Uterus (tissue), 3 donors: ENCODE measurements at regions not wholly inside any gene's neighbourhood (a gene's known extent, or its start where the extent isn't known, plus 50 kb on each side); places are given as distances from the start of the nearest gene placed in this dataset.

Experiments used
- DNase-seq, 2 donors: peaks; one replicate each; pipeline ENCODE4 v3.0.0-alpha.2; 2019 to 2020
- H3K27ac ChIP-seq, 2 donors: fragments of 200-600 bp; sonication (generic); 1 replicate in 1 of 2; 2 replicates in 1 of 2; pipeline ENCODE4 v1.5.1; 2016 to 2018
- H3K27me3 ChIP-seq, 2 donors: fragments of 200-600 bp; sonication (generic); one replicate each; pipeline ENCODE4 v1.5.1; 2018 to 2019; ENCODE audit warnings: control low read depth in 1 of 2
- H3K36me3 ChIP-seq, 2 donors: fragments of 200-600 bp; sonication (generic); one replicate each; pipeline ENCODE4 v1.5.1; 2019; ENCODE audit warnings: control low read depth in 1 of 2
- H3K4me1 ChIP-seq, 2 donors: fragments of 200-600 bp; sonication (generic); one replicate each; pipeline ENCODE4 v1.5.1; 2018 to 2019; ENCODE audit warnings: control low read depth in 1 of 2
- H3K4me3 ChIP-seq, 2 donors: fragments of 200-600 bp; sonication (generic); 1 replicate in 1 of 2; 2 replicates in 1 of 2; pipeline ENCODE4 v1.5.1; 2018 to 2019; ENCODE audit warnings: mild to moderate bottlenecking in 1 of 2
- H3K9me3 ChIP-seq, 2 donors: fragments of 200-600 bp; sonication (generic); one replicate each; pipeline ENCODE4 v1.5.1; 2019; ENCODE audit warnings: control low read depth in 1 of 2
- CTCF ChIP-seq, 4 experiments: fragments of 200-600 bp in 2 of 4; fragments of 450-650 bp in 2 of 4; sonication (generic) in 2 of 4; IDR thresholded peaks; one replicate each; pipeline ENCODE4 v1.5.1; 2016 to 2019; ENCODE audit warnings: antibody characterized with exemption in 4 of 4, mild to moderate bottlenecking in 2 of 4, moderate library complexity in 1 of 4
- POLR2A ChIP-seq, 2 donors: fragments of 450-650 bp; IDR thresholded peaks; one replicate each; pipeline ENCODE4 v1.6.1; 2016; ENCODE audit warnings: antibody characterized with exemption in 2 of 2, mild to moderate bottlenecking in 1 of 2, moderate library complexity in 1 of 2
- intact Hi-C: fragments of 100-400 bp; cut with DNase I; formaldehyde crosslinking; loops from one replicate; pipeline ENCODE4 v1.15.1; 2023; ENCODE audit warnings: low total_unique reads
- donor health status: DM: yes; HTN: yes; CAD: no.

GRCh38 chr17:53253956-53254597 is 568.6 kb upstream of the KIF2B start:
- Histone ChIP-seq H3K36me3 (no peaks in the 10 kb centered on the region), H3K4me3 (no peak overlapping the region), H3K27ac (no peak overlapping the region), H3K27me3 (no peaks in the 10 kb centered on the region), H3K4me1 (no peaks in the 10 kb centered on the region), H3K9me3 (no peaks in the 10 kb centered on the region)
- intact Hi-C loops = no loop called here
- DNase-seq = no peak
- no peak for TF ChIP-seq CTCF (IDR thresholded peaks at IDR 0.05)
- no peak for TF ChIP-seq POLR2A (IDR thresholded peaks at IDR 0.05)

GRCh38 chr17:53249036-53249435 is 573.7 kb upstream of the KIF2B start:
- H3K4me3 ChIP-seq = no peak overlapping the region
- DNase-seq = no peak
- H3K9me3 ChIP-seq = no peaks in the 10 kb centered on the region
- no peaks in the 10 kb centered on the region for H3K36me3 ChIP-seq
- intact Hi-C loops = no loop called here
- TF ChIP-seq POLR2A (IDR thresholded peaks at IDR 0.05) (no peak), CTCF (IDR thresholded peaks at IDR 0.05) (no peak)
- H3K4me1 ChIP-seq = no peaks in the 10 kb centered on the region
- no peaks in the 10 kb centered on the region for H3K27me3 ChIP-seq
- H3K27ac ChIP-seq = no peak overlapping the region

GRCh38 chr17:53234138-53234537 is 588.6 kb upstream of the KIF2B start:
- intact Hi-C loops = no loop called here
- Histone ChIP-seq H3K36me3 (no peaks in the 10 kb centered on the region), H3K4me3 (no peak overlapping the region), H3K4me1 (no peaks in the 10 kb centered on the region), H3K27ac (no peak overlapping the region), H3K9me3 (no peaks in the 10 kb centered on the region), H3K27me3 (no peaks in the 10 kb centered on the region)
- no peak for TF ChIP-seq POLR2A (IDR thresholded peaks at IDR 0.05)
- TF ChIP-seq CTCF (IDR thresholded peaks at IDR 0.05) = no peak
- no peak for DNase-seq

- no peaks in the 10 kb centered on the region for H3K36me3 ChIP-seq
- DNase-seq = no peak
- TF ChIP-seq POLR2A (IDR thresholded peaks at IDR 0.05) (no peak), CTCF (IDR thresholded peaks at IDR 0.05) (no peak)
- intact Hi-C loops = no loop called here
- H3K4me3 ChIP-seq = no peak overlapping the region
- H3K27ac ChIP-seq = no peak overlapping the region
- no peaks in the 10 kb centered on the region for H3K27me3 ChIP-seq
- H3K4me1 ChIP-seq = no peaks in the 10 kb centered on the region
- H3K9me3 ChIP-seq = no peaks in the 10 kb centered on the region
Observed at GRCh38 chr17:53227514-53227913, 595.2 kb upstream of the KIF2B start.

- H3K4me1 ChIP-seq = no peaks in the 10 kb centered on the region
- H3K36me3 ChIP-seq = no peaks in the 10 kb centered on the region
- no peaks in the 10 kb centered on the region for H3K9me3 ChIP-seq
- no peak for TF ChIP-seq POLR2A (IDR thresholded peaks at IDR 0.05)
- TF ChIP-seq CTCF (IDR thresholded peaks at IDR 0.05) = no peak
- intact Hi-C loops = no loop called here
- no peaks in the 10 kb centered on the region for H3K27me3 ChIP-seq
- DNase-seq = no peak
- no peak overlapping the region for H3K27ac ChIP-seq
- no peak overlapping the region for H3K4me3 ChIP-seq
Observed at GRCh38 chr17:53227111-53227510, 595.6 kb upstream of the KIF2B start.
